IMR-90 (cell line): ENCODE measurements at regions not wholly inside any gene's neighbourhood (a gene's known extent, or its start where the extent isn't known, plus 50 kb on each side); places are given as distances from the start of the nearest gene placed in this dataset.

ENCODE experiments used
- BHLHE40 ChIP-seq: fragments of 150-350 bp; IDR thresholded peaks from 2 replicates; pipeline ENCODE4 v1.6.1; 2016; ENCODE audit warnings: mild to moderate bottlenecking, low read depth, low read length
- CTCF ChIP-seq: conservative IDR thresholded peaks from 2 replicates; pipeline ENCODE4 v1.5.1; 2012; ENCODE audit warnings: mild to moderate bottlenecking, low read depth, low read length, improper control_type of control experiment
- ELK1 ChIP-seq: fragments of 150-350 bp; IDR thresholded peaks from 2 replicates; pipeline ENCODE4 v1.6.1; 2016; ENCODE audit warnings: low read depth, mild to moderate bottlenecking, low read length, moderate library complexity, borderline replicate concordance
- MAZ ChIP-seq: IDR thresholded peaks from 2 replicates; pipeline ENCODE4 v1.6.1; 2012; ENCODE audit warnings: low read depth, mild to moderate bottlenecking, low read length, improper control_type of control experiment, moderate library complexity, borderline replicate concordance
- MXI1 ChIP-seq: IDR thresholded peaks from 2 replicates; pipeline ENCODE4 v1.6.1; 2012; ENCODE audit warnings: low read depth, mild to moderate bottlenecking, low read length, moderate library complexity, borderline replicate concordance
- POLR2A ChIP-seq: IDR thresholded peaks from 2 replicates; pipeline ENCODE4 v1.6.1; 2012; ENCODE audit warnings: mild to moderate bottlenecking, low read depth, low read length
- RAD21 ChIP-seq: IDR thresholded peaks from 2 replicates; pipeline ENCODE4 v1.6.1; 2012; ENCODE audit warnings: low read length, improper control_type of control experiment
- RFX5 ChIP-seq: IDR thresholded peaks from 2 replicates; pipeline ENCODE4 v1.8.0; 2012; ENCODE audit warnings: low read depth, mild to moderate bottlenecking, low read length, moderate library complexity
- USF2 ChIP-seq: fragments of 150-350 bp; IDR thresholded peaks from 2 replicates; pipeline ENCODE4 v1.6.1; 2017; ENCODE audit warnings: mild to moderate bottlenecking, antibody characterized with exemption, low read length, low read depth

GRCh38 chr3:194536871-194537637 lies 50.3 kb upstream of the ATP13A3 start:
- TF ChIP-seq CTCF: no peak
- TF ChIP-seq POLR2A: no peak
- TF ChIP-seq BHLHE40: no peak
- TF ChIP-seq MAZ: no peak
- no peak for TF ChIP-seq RFX5
- no peak for TF ChIP-seq MXI1
- no peak for TF ChIP-seq USF2
- TF ChIP-seq RAD21: no peak
- no peak for TF ChIP-seq ELK1
